Omental fat pad (tissue), 3 donors: ENCODE measurements at regions not wholly inside any gene's neighbourhood (a gene's known extent, or its start where the extent isn't known, plus 50 kb on each side); places are given as distances from the start of the nearest gene placed in this dataset.

Source experiments
- ATAC-seq: fragments of 150-250 bp; one replicate; pipeline ENCODE4 v1.9.1; 2016; ENCODE audit warnings: mild to moderate bottlenecking, moderate library complexity; ENCODE audit not compliant: low FRiP score
- DNase-seq: peaks from one replicate; pipeline ENCODE4 v3.0.0-alpha.2; 2019; ENCODE audit warnings: low spot score
- TF ChIP-seq, protein P1 (sequence below), 3 donors: fragments of 450-650 bp; IDR thresholded peaks; one replicate each; pipeline ENCODE4 v1.5.1; 2016 to 2017; ENCODE audit warnings: antibody characterized with exemption in 3 of 3, mild to moderate bottlenecking in 3 of 3, moderate library complexity in 2 of 3

DNA sequence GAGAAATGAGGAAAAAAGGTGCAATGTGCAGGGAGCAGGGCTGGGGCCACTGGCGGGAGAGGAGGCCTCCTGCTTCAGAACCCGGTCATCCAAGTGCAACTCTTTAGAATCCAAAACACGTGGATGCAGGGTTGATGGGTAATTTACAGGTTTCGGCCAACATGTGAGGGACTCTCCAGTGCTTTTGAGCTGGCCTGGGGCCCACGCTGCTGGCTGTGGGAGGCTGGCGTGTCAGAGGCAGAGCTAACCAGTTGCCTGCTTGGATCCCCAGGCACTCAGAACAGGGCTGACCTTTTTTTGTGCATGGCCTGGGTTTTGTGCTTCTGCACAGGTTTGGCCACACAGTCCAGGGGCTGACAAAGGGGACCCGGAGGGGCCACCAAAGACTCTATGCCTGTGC lies 61.6 kb downstream of the GADD45G start:
- ATAC-seq = no peak
- TF ChIP-seq, protein P1, sequence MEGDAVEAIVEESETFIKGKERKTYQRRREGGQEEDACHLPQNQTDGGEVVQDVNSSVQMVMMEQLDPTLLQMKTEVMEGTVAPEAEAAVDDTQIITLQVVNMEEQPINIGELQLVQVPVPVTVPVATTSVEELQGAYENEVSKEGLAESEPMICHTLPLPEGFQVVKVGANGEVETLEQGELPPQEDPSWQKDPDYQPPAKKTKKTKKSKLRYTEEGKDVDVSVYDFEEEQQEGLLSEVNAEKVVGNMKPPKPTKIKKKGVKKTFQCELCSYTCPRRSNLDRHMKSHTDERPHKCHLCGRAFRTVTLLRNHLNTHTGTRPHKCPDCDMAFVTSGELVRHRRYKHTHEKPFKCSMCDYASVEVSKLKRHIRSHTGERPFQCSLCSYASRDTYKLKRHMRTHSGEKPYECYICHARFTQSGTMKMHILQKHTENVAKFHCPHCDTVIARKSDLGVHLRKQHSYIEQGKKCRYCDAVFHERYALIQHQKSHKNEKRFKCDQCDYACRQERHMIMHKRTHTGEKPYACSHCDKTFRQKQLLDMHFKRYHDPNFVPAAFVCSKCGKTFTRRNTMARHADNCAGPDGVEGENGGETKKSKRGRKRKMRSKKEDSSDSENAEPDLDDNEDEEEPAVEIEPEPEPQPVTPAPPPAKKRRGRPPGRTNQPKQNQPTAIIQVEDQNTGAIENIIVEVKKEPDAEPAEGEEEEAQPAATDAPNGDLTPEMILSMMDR (IDR thresholded peaks at IDR 0.05) = no peak
- DNase-seq = no peak

DNA sequence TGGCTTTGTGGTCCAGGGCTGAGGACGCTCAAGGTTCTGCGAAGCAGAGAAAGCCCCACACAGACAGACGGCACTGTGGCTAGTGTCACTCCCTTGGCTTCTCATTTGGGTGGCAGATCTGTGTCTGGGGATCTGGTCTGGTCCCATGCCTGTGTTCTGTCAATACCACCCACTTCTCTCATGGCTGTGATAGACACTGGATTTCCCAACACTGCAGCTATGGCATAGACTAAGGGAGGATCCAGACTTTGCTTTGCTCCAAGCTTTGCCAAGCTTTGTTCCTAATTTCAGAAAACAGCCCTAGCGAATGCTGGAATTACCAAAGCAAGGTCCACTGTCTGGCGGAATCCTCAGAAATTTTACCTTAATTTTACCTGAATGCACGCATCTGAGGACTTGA lies 62.1 kb downstream of the GADD45G start:
- TF ChIP-seq, protein P1 (IDR thresholded peaks at IDR 0.05) = no peak
- no peak for DNase-seq
- ATAC-seq = no peak

DNA sequence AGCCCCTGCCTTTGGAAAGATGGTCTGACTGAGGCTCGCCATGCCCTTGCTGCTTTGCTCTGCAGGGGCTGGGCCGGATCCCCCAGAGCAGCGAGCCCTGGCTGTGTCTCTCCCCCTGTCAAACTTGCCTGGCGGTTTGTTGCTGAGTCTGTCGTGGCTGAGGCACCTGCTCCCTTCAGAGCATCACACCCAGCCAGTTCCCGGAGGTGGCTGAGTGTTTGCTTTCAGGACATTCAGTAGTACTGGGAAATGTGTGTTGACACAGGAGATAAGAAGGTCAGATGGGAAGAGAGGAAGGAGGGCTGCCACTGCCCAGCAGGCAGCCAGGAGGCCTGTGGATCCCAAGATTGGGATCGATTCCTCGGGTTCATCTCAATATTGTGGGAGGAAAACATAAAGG lies 62.9 kb downstream of the GADD45G start:
- no peak for ATAC-seq
- TF ChIP-seq, protein P1 (IDR thresholded peaks at IDR 0.05) = no peak

DNA sequence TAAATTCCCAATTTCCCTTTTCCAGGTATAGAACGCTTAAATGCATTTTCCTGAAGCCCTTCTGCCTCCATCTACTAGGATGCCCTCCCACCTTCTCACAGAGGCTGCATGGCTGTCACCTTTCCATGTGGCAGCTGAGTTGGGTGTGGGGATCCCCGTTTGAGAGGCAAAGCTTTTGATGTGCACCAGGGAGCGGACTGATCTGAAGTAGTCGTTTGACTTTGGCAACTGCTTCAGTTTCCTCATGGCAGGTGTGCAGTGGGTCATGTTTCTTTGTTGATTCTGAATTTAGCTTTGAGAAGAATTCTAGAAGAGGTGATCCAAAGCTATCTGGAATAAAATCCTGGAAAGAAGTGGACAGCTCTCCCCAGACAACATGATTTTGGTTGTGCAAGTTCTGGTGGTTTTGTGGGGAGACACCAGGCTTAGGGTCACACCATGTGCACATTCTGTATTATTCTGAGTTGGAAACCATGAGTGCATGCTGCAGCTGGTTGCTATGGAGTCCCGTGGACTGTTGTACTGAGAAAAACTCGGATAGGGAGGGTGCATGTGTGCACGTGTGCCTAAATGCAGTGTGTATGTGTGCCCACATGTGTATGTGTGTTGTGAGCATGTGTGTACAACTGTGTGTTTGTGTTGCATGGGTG lies 63.5 kb downstream of the GADD45G start:
- ATAC-seq (no peak), DNase-seq (no peak)
- TF ChIP-seq, protein P1 (IDR thresholded peaks at IDR 0.05) = no peak

More for the DNA sequence above, 62.9 kb downstream of the GADD45G start:
- no peak for DNase-seq

DNA sequence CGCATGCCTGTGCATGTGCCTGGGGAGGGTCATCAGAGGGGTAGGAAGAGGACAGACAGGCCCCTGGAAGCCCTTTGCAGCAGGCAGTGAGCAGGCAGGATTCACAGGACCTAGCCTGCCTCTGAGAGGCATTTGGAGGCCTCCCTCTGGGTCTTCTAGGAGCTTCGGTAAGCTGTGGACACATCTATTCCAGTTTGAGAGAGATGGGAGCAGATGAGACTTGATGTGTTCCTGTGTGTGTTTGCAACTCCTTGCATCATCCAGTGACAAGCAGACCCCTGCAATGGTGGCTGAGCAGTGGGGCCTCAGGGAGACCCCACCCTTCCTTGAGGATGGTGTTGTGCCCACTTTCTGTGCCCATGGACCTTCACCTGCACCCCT lies 64.0 kb downstream of the GADD45G start:
- DNase-seq = no peak
- TF ChIP-seq, protein P1 (IDR thresholded peaks at IDR 0.05) = no peak
- no peak for ATAC-seq

DNA sequence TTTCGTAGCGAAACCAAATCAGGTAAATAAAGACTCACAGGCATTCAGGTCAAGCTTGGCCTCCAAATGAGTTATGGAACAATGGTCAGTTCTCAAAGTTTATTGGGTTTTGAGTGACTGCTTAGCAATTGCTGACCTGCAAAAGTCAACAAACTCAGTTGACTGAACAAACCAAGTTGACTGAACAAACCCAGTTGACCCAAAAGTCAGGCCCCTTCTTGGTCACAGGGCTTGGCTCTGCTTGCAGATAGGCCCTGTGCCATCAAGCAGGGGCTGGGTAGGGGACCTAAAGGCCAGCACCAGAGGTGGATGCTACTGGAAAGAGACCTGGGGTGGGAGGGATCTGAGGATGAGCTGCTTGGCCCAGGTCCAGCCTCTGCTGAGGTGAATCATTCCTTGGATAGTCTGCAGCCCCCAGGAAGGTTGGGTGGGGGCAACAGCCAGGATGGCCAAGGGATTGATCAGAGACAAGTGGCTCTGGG lies 64.6 kb downstream of the GADD45G start:
- TF ChIP-seq, protein P1 (IDR thresholded peaks at IDR 0.05) = no peak
- DNase-seq = no peak

DNA sequence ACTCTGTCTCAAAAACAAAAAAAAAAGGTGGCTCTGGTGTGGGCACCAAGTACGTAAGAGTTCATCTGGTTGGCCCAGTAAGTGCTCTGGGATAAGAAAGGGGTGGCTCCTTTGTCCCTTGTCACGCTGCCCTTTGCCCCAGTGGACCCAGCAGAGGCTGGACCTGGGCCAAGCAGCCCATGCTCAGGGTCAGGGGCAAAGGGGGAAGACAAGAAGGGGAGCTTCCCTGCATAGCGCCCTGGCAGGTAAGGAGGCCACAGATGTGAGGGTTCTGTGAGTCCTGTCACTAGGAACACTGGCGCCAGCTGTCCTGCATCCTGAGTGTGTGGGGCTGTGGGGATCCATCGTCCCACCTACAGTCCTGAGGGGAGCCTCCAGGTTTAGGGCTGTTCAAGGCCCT lies 65.3 kb downstream of the GADD45G start:
- no peak for ATAC-seq

More for the DNA sequence above, 64.6 kb downstream of the GADD45G start:
- ATAC-seq = no peak

More for the DNA sequence above, 65.3 kb downstream of the GADD45G start:
- TF ChIP-seq, protein P1 (IDR thresholded peaks at IDR 0.05) = no peak
- DNase-seq = no peak
